ENCODE measurements at regions not wholly inside any gene's neighbourhood (a gene's known extent, or its start where the extent isn't known, plus 50 kb on each side); places are given as distances from the start of the nearest gene placed in this dataset.
"Not testable (repeated sequence)": the region's sequence is repeated elsewhere in the genome, so short reads cannot be mapped to it uniquely, and the experiment has no call there.

DNA sequence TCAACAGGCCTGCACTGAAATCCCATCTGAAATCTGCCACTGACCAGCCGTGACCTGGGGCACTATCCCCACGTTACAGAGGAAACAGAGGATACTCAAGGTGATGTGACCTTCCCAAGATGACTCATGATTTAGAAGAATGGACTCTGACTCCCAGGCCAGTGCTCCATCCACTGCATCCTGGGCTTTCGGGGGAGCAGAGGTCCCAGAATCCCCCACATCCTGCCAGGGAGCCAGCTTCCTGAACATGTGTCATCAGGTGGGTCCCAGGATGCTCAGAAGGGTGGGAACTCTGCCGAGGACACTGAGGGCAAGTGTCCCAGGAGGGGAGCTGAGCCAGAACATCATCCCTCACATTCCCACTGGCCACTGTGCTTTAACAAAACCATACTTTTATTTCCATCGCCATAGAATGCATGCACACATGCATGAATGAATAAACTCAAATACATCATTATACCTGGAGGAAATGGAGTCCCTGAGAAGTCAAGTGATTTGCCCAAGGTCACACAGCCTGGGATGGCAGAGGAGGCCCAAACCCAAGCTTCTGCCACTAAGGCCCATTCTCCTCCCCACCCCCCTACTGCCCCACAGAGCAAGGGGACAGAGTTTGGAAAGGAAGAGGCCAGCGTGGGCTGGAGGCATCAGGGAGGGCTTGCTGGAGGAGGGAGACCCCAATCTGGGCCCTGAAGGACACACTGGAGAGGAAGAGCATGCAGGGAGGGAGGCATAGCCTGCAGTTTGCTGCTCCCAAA is 189.4 kb downstream of the MATN1 start:
- H3K4me3 ChIP-seq (ENCODE audit: low read length) = no peak overlapping the region
- no peaks in the 10 kb centered on the region for H3K9me3 ChIP-seq (replicated peaks; ENCODE audit: control insufficient read depth, low read depth, low read length)
- no peaks in the 10 kb centered on the region for H3K36me3 ChIP-seq (ENCODE audit: control insufficient read depth, insufficient read depth, low read length)
- WGBS (ENCODE audit: insufficient coverage) = 52% methylated on average over 3 of the region's 6 CpGs
- no peak for DNase-seq
- H3K27me3 ChIP-seq (ENCODE audit: control insufficient read depth, insufficient read depth, low read length) = peaks cover 7% of the 10 kb centered on the region
- no peak overlapping the region for H3K27ac ChIP-seq (ENCODE audit: low read length)
- H3K4me1 ChIP-seq (ENCODE audit: control insufficient read depth, insufficient read depth, low read length) = no peaks in the 10 kb centered on the region

DNA sequence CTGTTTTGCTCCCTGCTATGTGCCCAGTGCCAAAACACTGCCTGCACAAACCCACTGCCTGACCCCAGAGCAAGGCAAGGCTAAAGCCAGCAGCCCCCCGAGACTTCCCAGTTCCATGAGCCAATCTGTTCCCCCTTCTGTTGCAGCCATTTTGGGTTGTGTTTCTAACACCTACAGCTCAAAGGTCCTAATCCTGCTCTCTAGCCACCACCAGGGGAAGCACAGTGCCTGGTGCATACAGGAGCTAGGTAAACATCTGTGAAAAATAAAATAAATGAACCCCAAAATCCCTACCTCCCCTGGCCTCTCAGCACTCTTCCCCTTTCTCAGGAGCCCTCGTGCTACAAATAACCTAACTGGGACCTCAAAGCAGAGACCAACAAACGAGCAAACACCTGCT is 190.2 kb downstream of the MATN1 start:
- Histone ChIP-seq H3K9me3 (replicated peaks; ENCODE audit: control insufficient read depth, low read depth, low read length) (no peaks in the 10 kb centered on the region), H3K27ac (ENCODE audit: low read length) (no peak overlapping the region), H3K4me1 (ENCODE audit: control insufficient read depth, insufficient read depth, low read length) (no peaks in the 10 kb centered on the region), H3K36me3 (ENCODE audit: control insufficient read depth, insufficient read depth, low read length) (no peaks in the 10 kb centered on the region), H3K4me3 (ENCODE audit: low read length) (no peak overlapping the region), H3K27me3 (ENCODE audit: control insufficient read depth, insufficient read depth, low read length) (peaks cover 7% of the 10 kb centered on the region)
- WGBS (ENCODE audit: insufficient coverage) = 75% methylated on average over 1 of the region's 3 CpGs
- no peak for DNase-seq

DNA sequence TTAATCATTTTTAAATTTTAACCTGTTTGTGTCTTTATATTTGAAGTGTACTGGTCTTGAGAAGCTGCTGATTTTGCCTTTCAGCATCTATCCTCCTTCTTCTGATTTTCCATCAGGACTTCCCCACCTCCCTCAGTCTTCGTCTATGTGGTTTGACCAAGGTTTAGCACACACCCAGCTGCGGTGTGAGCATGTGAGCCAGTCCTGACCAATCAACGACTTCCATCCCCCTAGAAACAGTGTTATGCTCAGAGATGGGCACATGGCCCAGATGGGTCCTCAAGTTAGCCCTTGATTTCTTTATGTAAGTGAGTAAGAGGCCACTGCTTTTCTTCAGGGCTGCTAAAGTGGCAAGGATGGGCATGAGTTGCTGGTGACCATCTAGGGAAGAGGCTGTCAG is 190.8 kb downstream of the MATN1 start:
- Histone ChIP-seq H3K27ac (ENCODE audit: low read length) (no peak overlapping the region), H3K36me3 (ENCODE audit: control insufficient read depth, insufficient read depth, low read length) (no peaks in the 10 kb centered on the region), H3K9me3 (replicated peaks; ENCODE audit: control insufficient read depth, low read depth, low read length) (no peaks in the 10 kb centered on the region), H3K4me3 (ENCODE audit: low read length) (no peak overlapping the region), H3K27me3 (ENCODE audit: control insufficient read depth, insufficient read depth, low read length) (peaks cover 7% of the 10 kb centered on the region), H3K4me1 (ENCODE audit: control insufficient read depth, insufficient read depth, low read length) (peaks cover 4% of the 10 kb centered on the region)
- no peak for DNase-seq
- 43% methylated on average over 1 of the region's 3 CpGs for WGBS (ENCODE audit: insufficient coverage)

DNA sequence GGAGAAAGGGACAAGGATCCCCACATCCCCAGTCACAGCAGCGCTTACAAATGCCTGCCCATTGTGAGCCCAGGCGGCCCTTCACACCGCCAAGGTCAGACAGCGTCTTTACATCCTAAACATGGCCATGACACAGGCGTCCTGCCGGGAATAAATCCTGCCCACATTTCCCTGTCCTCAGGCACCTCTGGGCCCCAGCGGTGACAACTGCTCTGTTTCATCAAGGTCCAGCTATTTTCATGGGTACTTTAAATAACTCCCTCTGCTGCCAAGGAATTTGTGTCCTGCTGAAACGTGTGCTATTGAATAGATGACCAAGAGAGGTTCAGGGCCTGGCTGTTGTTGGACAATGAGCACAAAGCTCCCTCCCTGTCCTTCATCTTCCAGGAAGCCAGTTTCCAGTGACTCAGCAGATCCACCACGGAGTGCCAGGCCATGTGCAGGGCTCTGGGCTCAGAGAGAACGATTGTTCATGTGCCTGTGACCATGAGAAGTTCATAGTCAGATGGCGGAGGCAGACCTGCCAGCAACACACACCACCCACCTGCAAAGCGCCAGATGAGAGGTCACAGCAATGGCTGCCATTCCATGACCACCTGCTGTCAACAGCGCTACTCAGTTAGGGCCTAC is 195.8 kb downstream of the MATN1 start:
- peak; percentile 45 for DNase-seq
- peak overlapping the region; percentile 13 for H3K27ac ChIP-seq (ENCODE audit: low read length)

DNA sequence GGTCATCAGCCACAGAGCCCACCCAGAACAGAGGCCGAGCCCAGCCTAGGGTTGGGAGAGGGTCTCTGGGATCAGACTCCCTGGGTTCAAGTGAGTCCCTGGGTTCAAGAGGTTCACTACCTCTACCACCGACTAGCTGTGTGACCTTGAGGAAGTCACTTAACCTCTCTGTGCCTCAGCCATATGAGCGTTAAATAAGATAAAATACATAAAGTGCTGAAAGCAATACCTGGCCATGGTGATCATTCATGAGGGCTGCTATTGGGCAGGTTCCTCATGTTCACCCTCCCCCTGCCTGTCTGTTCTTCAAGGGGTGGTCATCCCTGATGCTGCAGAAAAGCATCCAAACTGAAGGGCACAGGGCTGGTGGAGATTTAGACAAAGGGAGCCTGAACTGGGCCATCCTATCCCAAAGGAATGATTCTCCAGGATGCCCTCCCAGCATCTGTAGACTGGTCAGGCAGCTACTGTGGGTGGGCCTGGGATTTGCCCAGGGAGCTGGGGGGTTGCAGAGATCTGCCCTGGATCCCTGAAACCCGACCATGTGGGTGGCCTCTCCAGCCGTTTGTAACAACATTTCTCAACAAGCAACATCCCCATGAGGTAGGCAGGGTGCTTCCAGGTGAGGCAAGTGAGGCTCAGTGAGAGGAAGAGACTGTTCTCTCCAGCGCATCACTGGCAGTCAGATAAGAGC is 196.6 kb downstream of the MATN1 start:
- H3K4me3 ChIP-seq (ENCODE audit: low read length) = no peak overlapping the region
- no peaks in the 10 kb centered on the region for H3K36me3 ChIP-seq (ENCODE audit: control insufficient read depth, insufficient read depth, low read length)
- 83% methylated on average over 1 of the region's 6 CpGs for WGBS (ENCODE audit: insufficient coverage)
- H3K9me3 ChIP-seq (replicated peaks; ENCODE audit: control insufficient read depth, low read depth, low read length) = no peaks in the 10 kb centered on the region
- H3K4me1 ChIP-seq (ENCODE audit: control insufficient read depth, insufficient read depth, low read length) = peaks cover 41% of the 10 kb centered on the region
- no peak for DNase-seq
- peaks cover 16% of the 10 kb centered on the region for H3K27me3 ChIP-seq (ENCODE audit: control insufficient read depth, insufficient read depth, low read length)
- H3K27ac ChIP-seq (ENCODE audit: low read length) = no peak overlapping the region

More for the DNA sequence above, 195.8 kb downstream of the MATN1 start:
- Histone ChIP-seq H3K4me1 (ENCODE audit: control insufficient read depth, insufficient read depth, low read length) (peaks cover 33% of the 10 kb centered on the region), H3K9me3 (replicated peaks; ENCODE audit: control insufficient read depth, low read depth, low read length) (no peaks in the 10 kb centered on the region), H3K4me3 (ENCODE audit: low read length) (no peak overlapping the region), H3K36me3 (ENCODE audit: control insufficient read depth, insufficient read depth, low read length) (no peaks in the 10 kb centered on the region), H3K27me3 (ENCODE audit: control insufficient read depth, insufficient read depth, low read length) (peaks cover 18% of the 10 kb centered on the region)
- WGBS (ENCODE audit: insufficient coverage) = 67% methylated on average over 9 of the region's 13 CpGs

DNA sequence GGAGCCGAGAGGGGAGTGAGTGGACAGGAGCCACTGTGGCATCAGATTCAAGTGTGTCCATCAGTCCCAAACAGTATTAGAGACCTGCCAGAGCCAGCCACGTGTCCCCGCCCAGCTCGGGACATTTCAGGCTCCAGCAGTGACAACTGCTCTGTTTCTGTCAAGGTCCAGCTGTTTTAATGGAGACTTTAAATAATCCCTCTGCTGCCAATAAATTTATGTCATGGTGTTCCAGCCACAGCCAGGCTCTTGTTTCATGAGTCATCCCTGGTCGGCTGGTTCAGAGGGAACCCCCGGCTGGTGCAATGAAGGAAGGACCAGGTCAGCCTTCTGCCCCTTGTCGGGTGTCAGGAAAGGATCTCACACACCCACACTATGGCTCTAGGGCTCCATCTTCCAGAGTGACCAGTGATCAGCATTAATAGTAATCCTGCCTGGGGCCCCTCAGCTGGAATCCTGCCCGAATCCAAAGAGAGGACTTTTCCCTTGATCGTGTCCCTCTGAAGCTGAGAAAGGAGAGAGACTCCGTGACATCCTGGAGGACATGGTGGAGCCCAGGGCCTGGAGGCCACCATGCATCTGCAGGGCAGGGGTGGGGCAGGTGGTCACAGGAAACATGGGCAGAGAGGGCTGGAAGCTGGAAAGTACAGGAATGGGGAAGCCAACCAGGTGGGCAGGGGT is 197.3 kb downstream of the MATN1 start:
- peak; percentile 76 for DNase-seq
- H3K27ac ChIP-seq (ENCODE audit: low read length) = no peak overlapping the region
- peaks cover 43% of the 10 kb centered on the region for H3K4me1 ChIP-seq (ENCODE audit: control insufficient read depth, insufficient read depth, low read length)
- peaks cover 22% of the 10 kb centered on the region for H3K27me3 ChIP-seq (ENCODE audit: control insufficient read depth, insufficient read depth, low read length)
- H3K4me3 ChIP-seq (ENCODE audit: low read length) = no peak overlapping the region
- no peaks in the 10 kb centered on the region for H3K36me3 ChIP-seq (ENCODE audit: control insufficient read depth, insufficient read depth, low read length)
- no peaks in the 10 kb centered on the region for H3K9me3 ChIP-seq (replicated peaks; ENCODE audit: control insufficient read depth, low read depth, low read length)
- 17% methylated on average over 10 of the region's 10 CpGs for WGBS (ENCODE audit: insufficient coverage)

DNA sequence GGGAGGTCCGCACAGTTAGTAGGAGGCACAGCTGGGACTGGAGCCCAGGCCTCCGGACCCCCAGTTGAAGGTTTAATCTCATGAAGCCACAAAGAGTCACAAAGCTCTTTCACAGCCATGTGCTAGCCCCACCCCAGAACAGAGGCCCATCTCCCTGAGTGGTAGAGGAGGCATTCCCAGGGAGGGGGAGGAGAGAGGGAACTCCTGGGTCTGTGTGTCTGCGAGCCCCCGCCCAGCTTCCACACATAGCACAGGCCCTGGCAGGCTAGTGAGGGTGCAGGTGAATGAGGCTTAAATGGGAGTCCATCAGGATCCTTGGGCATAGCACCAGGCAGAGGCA is 197.8 kb downstream of the MATN1 start:
- Histone ChIP-seq H3K4me3 (ENCODE audit: low read length) (no peak overlapping the region), H3K9me3 (replicated peaks; ENCODE audit: control insufficient read depth, low read depth, low read length) (no peaks in the 10 kb centered on the region), H3K4me1 (ENCODE audit: control insufficient read depth, insufficient read depth, low read length) (peaks cover 43% of the 10 kb centered on the region), H3K27ac (ENCODE audit: low read length) (no peak overlapping the region), H3K27me3 (ENCODE audit: control insufficient read depth, insufficient read depth, low read length) (peaks cover 26% of the 10 kb centered on the region), H3K36me3 (ENCODE audit: control insufficient read depth, insufficient read depth, low read length) (no peaks in the 10 kb centered on the region)
- 50% methylated on average over 2 of the region's 4 CpGs for WGBS (ENCODE audit: insufficient coverage)
- DNase-seq = no peak

DNA sequence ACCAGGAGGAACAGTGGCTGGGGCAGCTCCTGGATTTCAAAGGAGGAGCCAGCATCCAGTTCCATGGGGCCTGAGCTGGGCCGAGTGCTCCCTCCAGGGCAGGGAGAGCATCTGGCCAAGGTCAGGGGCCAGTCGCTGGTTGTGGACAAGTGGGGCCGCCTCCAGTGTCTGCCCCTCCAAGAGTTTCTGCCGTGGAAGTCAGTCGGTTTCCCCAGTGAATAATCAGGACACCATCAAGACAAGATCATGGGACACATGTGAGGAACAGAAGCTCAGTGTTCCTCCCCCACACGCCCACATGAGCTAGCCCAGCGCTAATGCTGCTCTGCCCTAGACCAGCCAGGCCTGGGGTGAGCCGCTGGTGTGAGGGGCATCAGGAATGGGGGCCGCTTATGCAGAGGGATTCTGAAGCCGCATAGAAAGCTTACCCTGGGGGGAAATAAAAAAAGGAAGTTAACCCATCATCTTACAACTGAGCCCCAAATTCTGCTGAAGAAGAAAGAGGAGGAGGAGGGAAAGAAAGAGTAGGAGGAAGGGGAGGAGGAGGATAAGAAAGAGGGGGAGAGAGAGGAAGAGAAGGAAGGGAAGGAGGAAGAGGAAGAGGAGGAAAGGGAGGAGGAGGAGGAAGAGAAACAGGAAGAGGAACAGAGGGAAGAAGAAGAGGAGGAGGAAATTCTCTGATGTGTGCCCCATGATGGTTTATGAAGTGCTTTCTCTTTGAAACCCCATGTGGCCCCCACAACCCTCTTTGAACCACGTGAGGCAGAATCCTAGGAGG is 198.4 kb downstream of the MATN1 start:
- no peak overlapping the region for H3K27ac ChIP-seq (ENCODE audit: low read length)
- WGBS (ENCODE audit: insufficient coverage) = 51% methylated on average over 6 of the region's 11 CpGs
- no peak for DNase-seq
- H3K27me3 ChIP-seq (ENCODE audit: control insufficient read depth, insufficient read depth, low read length) = peaks cover 26% of the 10 kb centered on the region
- H3K4me1 ChIP-seq (ENCODE audit: control insufficient read depth, insufficient read depth, low read length) = peaks cover 43% of the 10 kb centered on the region
- H3K9me3 ChIP-seq (replicated peaks; ENCODE audit: control insufficient read depth, low read depth, low read length) = no peaks in the 10 kb centered on the region
- H3K36me3 ChIP-seq (ENCODE audit: control insufficient read depth, insufficient read depth, low read length) = no peaks in the 10 kb centered on the region
- H3K4me3 ChIP-seq (ENCODE audit: low read length) = no peak overlapping the region

DNA sequence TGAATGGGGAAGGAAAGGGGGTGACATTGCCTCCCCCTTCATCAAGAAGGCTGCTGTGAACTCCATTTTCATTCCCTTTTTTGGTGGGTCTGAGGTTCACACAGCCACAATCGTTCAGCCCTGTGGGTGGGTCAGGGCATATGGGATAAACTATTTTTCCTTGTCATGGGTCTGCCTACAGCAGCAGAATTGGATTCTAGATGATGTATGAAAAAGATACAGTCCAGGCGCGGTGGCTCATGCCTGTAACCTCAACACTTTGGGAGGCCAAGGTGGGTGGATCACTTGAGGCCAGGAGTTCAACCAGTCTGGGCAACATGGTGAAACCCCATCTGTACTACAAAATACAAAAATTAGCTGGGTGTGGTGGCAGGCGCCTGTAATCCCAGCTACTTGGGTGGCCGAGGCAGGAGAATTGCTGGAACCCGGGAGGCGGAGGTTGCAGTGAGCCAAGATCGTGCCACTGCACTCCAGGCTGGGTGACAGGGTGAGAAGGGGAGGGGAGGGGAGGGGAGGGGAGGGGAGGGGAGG is 199.3 kb downstream of the MATN1 start:
- not testable (repeated sequence) for H3K36me3 ChIP-seq (ENCODE audit: control insufficient read depth, insufficient read depth, low read length); DNase-seq; H3K27ac ChIP-seq (ENCODE audit: low read length); H3K9me3 ChIP-seq (replicated peaks; ENCODE audit: control insufficient read depth, low read depth, low read length); H3K4me3 ChIP-seq (ENCODE audit: low read length)
- peaks cover 24% of the 10 kb centered on the region for H3K27me3 ChIP-seq (ENCODE audit: control insufficient read depth, insufficient read depth, low read length)
- no CpG with 5 or more reads among the region's 8 CpGs for WGBS (ENCODE audit: insufficient coverage)
- peaks cover 43% of the 10 kb centered on the region for H3K4me1 ChIP-seq (ENCODE audit: control insufficient read depth, insufficient read depth, low read length)
